Stimulated activated CD4-positive, alpha-beta T cell treated with anti-CD3 and anti-CD28 coated beads, Interleukin-2, amount 100 ng/mL, for 48 hours (primary cell): ENCODE measurements at regions not wholly inside any gene's neighbourhood (a gene's known extent, or its start where the extent isn't known, plus 50 kb on each side); places are given as distances from the start of the nearest gene placed in this dataset.
"Not testable (repeated sequence)": the region's sequence is repeated elsewhere in the genome, so short reads cannot be mapped to it uniquely, and the experiment has no call there.

Experiments used
- DNase-seq, 2 donors: peaks; one replicate each; pipeline ENCODE4 v3.0.0-alpha.2; 2020

GRCh38 chr9:62877987-62878386 lies 1688.2 kb downstream of the SPATA31A7 start:
- DNase-seq: not testable (repeated sequence)

- DNase-seq: not testable (repeated sequence)
These were observed 1690.6 kb downstream of the SPATA31A7 start for GRCh38 chr9:62880453-62880852.

- not testable (repeated sequence) for DNase-seq
These were observed 1691.1 kb downstream of the SPATA31A7 start for GRCh38 chr9:62880971-62881370.

- not testable (repeated sequence) for DNase-seq
These were observed 1692.0 kb downstream of the SPATA31A7 start for GRCh38 chr9:62881811-62882210.

GRCh38 chr9:62882717-62883116 lies 1692.9 kb downstream of the SPATA31A7 start:
- DNase-seq: not testable (repeated sequence)

- not testable (repeated sequence) for DNase-seq
These were observed 1706.9 kb downstream of the SPATA31A7 start for GRCh38 chr9:62896692-62897091.

- DNase-seq: peak in 1 of 2 donors; percentile 20
These were observed 1707.8 kb downstream of the SPATA31A7 start for GRCh38 chr9:62897411-62898225.

GRCh38 chr9:62899666-62900065 lies 1709.8 kb downstream of the SPATA31A7 start:
- DNase-seq: not testable (repeated sequence)

- DNase-seq: not testable (repeated sequence)
These were observed 1714.2 kb downstream of the SPATA31A7 start for GRCh38 chr9:62904061-62904460.

GRCh38 chr9:62905722-62906121 lies 1715.9 kb downstream of the SPATA31A7 start:
- not testable (repeated sequence) for DNase-seq

- DNase-seq: not testable (repeated sequence)
These were observed 1718.0 kb downstream of the SPATA31A7 start for GRCh38 chr9:62907866-62908265.

GRCh38 chr9:62908271-62908670 lies 1718.4 kb downstream of the SPATA31A7 start:
- DNase-seq: not testable (repeated sequence)

- DNase-seq: not testable (repeated sequence)
These were observed 1719.6 kb downstream of the SPATA31A7 start for GRCh38 chr9:62909447-62909846.

- not testable (repeated sequence) for DNase-seq
These were observed 1722.4 kb downstream of the SPATA31A7 start for GRCh38 chr9:62912278-62912677.

GRCh38 chr9:62915168-62915567 lies 1725.3 kb downstream of the SPATA31A7 start:
- not testable (repeated sequence) for DNase-seq

- not testable (repeated sequence) for DNase-seq
These were observed 1725.8 kb downstream of the SPATA31A7 start for GRCh38 chr9:62915661-62916060.

- DNase-seq: not testable (repeated sequence)
These were observed 1729.0 kb downstream of the SPATA31A7 start for GRCh38 chr9:62918648-62919385.

- DNase-seq: not testable (repeated sequence)
These were observed 1741.6 kb downstream of the SPATA31A7 start for GRCh38 chr9:62931484-62931883.

GRCh38 chr9:62952840-62953239 lies 1763.0 kb downstream of the SPATA31A7 start:
- DNase-seq: not testable (repeated sequence)
